IMR-90 (cell line): ENCODE measurements at regions not wholly inside any gene's neighbourhood (a gene's known extent, or its start where the extent isn't known, plus 50 kb on each side); places are given as distances from the start of the nearest gene placed in this dataset.

Experiments used
- CEBPB ChIP-seq: IDR thresholded peaks from 2 replicates; pipeline ENCODE4 v1.6.1; 2012; ENCODE audit warnings: low read depth, low read length, improper control_type of control experiment
- ELK1 ChIP-seq: fragments of 150-350 bp; IDR thresholded peaks from 2 replicates; pipeline ENCODE4 v1.6.1; 2016; ENCODE audit warnings: low read depth, mild to moderate bottlenecking, low read length, moderate library complexity, borderline replicate concordance
- FOS ChIP-seq: fragments of 150-350 bp; IDR thresholded peaks from 2 replicates; pipeline ENCODE4 v1.6.1; 2016; ENCODE audit warnings: low read depth, low read length
- MAFK ChIP-seq: IDR thresholded peaks from 2 replicates; pipeline ENCODE4 v1.6.1; 2012; ENCODE audit warnings: low read depth, low read length, improper control_type of control experiment
- MXI1 ChIP-seq: IDR thresholded peaks from 2 replicates; pipeline ENCODE4 v1.6.1; 2012; ENCODE audit warnings: low read depth, mild to moderate bottlenecking, low read length, moderate library complexity, borderline replicate concordance
- POLR2A ChIP-seq: IDR thresholded peaks from 2 replicates; pipeline ENCODE4 v1.6.1; 2012; ENCODE audit warnings: mild to moderate bottlenecking, low read depth, low read length
- RCOR1 ChIP-seq: IDR thresholded peaks from 2 replicates; pipeline ENCODE4 v1.6.1; 2012; ENCODE audit warnings: mild to moderate bottlenecking, low read length, improper control_type of control experiment; ENCODE audit not compliant: insufficient replicate concordance
- RFX5 ChIP-seq: IDR thresholded peaks from 2 replicates; pipeline ENCODE4 v1.8.0; 2012; ENCODE audit warnings: low read depth, mild to moderate bottlenecking, low read length, moderate library complexity
- SMC3 ChIP-seq: fragments of 150-350 bp; IDR thresholded peaks from 2 replicates; pipeline ENCODE4 v1.6.1; 2016; ENCODE audit warnings: low read depth, mild to moderate bottlenecking, antibody characterized with exemption, low read length, moderate library complexity
- USF2 ChIP-seq: fragments of 150-350 bp; IDR thresholded peaks from 2 replicates; pipeline ENCODE4 v1.6.1; 2017; ENCODE audit warnings: mild to moderate bottlenecking, antibody characterized with exemption, low read length, low read depth
- TF ChIP-seq, protein P1 (sequence below): conservative IDR thresholded peaks from 2 replicates; pipeline ENCODE4 v1.5.1; 2012; ENCODE audit warnings: mild to moderate bottlenecking, low read depth, low read length, improper control_type of control experiment

DNA sequence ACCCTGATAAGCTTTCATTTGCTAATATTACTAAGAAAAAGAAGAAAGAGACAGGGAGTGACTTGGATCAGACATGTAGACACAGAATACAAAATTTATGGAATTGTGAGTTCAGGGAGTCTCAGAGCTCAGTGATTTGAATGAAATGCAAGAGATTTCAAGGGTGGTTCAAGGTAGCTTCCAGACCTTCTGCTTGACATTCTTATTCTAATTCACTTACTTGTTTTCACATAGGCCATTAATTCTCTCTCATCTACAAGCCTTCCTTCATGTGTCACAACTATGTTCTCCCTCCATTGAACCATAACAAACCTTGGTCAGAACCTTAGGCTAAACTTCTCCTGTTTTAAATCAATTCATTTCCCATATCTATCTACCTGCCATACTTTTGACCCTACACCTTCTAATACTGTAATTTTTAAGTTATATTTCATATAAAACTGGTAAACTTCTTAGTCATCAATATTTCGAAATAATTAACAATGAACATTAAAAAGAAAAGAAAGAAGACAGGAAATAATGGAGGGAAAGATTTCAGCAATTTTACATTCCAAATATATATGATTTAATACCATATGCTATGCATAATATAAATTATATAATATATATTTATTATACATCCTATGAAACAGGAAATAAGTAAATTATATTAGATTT, 139.2 kb upstream of the PDE1A start:
- TF ChIP-seq, protein P1, sequence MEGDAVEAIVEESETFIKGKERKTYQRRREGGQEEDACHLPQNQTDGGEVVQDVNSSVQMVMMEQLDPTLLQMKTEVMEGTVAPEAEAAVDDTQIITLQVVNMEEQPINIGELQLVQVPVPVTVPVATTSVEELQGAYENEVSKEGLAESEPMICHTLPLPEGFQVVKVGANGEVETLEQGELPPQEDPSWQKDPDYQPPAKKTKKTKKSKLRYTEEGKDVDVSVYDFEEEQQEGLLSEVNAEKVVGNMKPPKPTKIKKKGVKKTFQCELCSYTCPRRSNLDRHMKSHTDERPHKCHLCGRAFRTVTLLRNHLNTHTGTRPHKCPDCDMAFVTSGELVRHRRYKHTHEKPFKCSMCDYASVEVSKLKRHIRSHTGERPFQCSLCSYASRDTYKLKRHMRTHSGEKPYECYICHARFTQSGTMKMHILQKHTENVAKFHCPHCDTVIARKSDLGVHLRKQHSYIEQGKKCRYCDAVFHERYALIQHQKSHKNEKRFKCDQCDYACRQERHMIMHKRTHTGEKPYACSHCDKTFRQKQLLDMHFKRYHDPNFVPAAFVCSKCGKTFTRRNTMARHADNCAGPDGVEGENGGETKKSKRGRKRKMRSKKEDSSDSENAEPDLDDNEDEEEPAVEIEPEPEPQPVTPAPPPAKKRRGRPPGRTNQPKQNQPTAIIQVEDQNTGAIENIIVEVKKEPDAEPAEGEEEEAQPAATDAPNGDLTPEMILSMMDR = no peak
- TF ChIP-seq POLR2A (no peak), CEBPB (no peak), FOS (no peak), USF2 (no peak), SMC3 (no peak), MAFK (no peak), RCOR1 (no peak), RFX5 (no peak), ELK1 (no peak), MXI1 (no peak)
